K562 (cell line): ENCODE measurements at regions not wholly inside any gene's neighbourhood (a gene's known extent, or its start where the extent isn't known, plus 50 kb on each side); places are given as distances from the start of the nearest gene placed in this dataset.

ENCODE experiments used
- ATAC-seq: fragments of 200-7000 bp; cut with Tn5 transposase; 3 replicates; pipeline ENCODE4 v1.9.1; 2020; ENCODE audit warnings: moderate library complexity
- BruUV-seq: library from RNA; stranded (reverse); fragments of 400-500 nt; replicated peaks from 2 replicates; lab custom pipeline; 2021; lab: Mats Ljungman, UMichigan
- CTCF ChIA-PET: fragments of 300-600 bp; formaldehyde crosslinking; extraction: SDS; loops from one replicate; lab custom pipeline; 2021; ENCODE audit warnings: low intra/inter-chr PET ratio; lab: Yijun Ruan, JAX
- POLR2A ChIA-PET: fragments of 300-600, 350-650 bp; sonication (Branson Sonifier 250); formaldehyde crosslinking; extraction: SDS; loops from one replicate; lab custom pipeline; 2021; ENCODE audit warnings: antibody characterized with exemption, inconsistent platforms; lab: Yijun Ruan, JAX
- DNase-seq, 4 experiments: peaks; one replicate each; pipeline versions ENCODE4 v3.0.0 to v3.0.0-alpha.2; 2011 to 2018; ENCODE audit warnings: low spot score in 3 of 4, mixed read lengths in 3 of 4; ENCODE audit errors: extremely low read depth in 1 of 4
- FAIRE-seq: peaks from 2 replicates; lab custom pipeline; 2011; peaks lifted over from hg19 to GRCh38; lab: Jason Lieb, UNC
- H2AFZ ChIP-seq: 2 replicates; pipeline ENCODE4 v1.6.0; 2011; ENCODE audit warnings: low read depth, low read length, control low read depth, inconsistent platforms
- H3K27ac ChIP-seq: fragments of 200-600 bp; 3 replicates; pipeline ENCODE4 v1.8.0; 2011; ENCODE audit warnings: low read depth, mild to moderate bottlenecking, control low read depth, inconsistent platforms, low read length, moderate library complexity, mixed read lengths; ENCODE audit errors: extremely low read depth
- H3K27me3 ChIP-seq, 2 experiments: fragments of 300-600 bp in 1 of 2; 2 replicates in 1 of 2; 3 replicates in 1 of 2; pipeline versions ENCODE4 v1.6.0 to v1.8.0; 2011; ENCODE audit warnings: inconsistent platforms in 2 of 2, low read length in 2 of 2, mild to moderate bottlenecking in 1 of 2, mixed read lengths in 1 of 2, moderate library complexity in 1 of 2; ENCODE audit not compliant: control insufficient read depth in 2 of 2, insufficient read depth in 2 of 2
- H3K36me3 ChIP-seq: fragments of 300-600 bp; 3 replicates; pipeline ENCODE4 v1.8.0; 2011; ENCODE audit warnings: mild to moderate bottlenecking, low read length, inconsistent platforms; ENCODE audit not compliant: control insufficient read depth, insufficient read depth
- H3K4me1 ChIP-seq, 2 experiments: fragments of 200-600 bp in 1 of 2; replicated peaks in 1 of 2; 2 replicates in 1 of 2; 3 replicates in 1 of 2; pipeline versions ENCODE4 v1.5.1 to v1.8.0; 2011; ENCODE audit warnings: inconsistent platforms in 2 of 2, low read length in 2 of 2, mild to moderate bottlenecking in 1 of 2, mixed read lengths in 1 of 2, moderate library complexity in 1 of 2; ENCODE audit not compliant: control insufficient read depth in 2 of 2, insufficient read depth in 2 of 2
- H3K4me2 ChIP-seq: 2 replicates; pipeline ENCODE4 v1.6.1; 2011; ENCODE audit warnings: low read length, control low read depth, inconsistent platforms, mixed read lengths; ENCODE audit not compliant: insufficient read depth
- H3K4me3 ChIP-seq: fragments of 200-600 bp; sonication (generic), shearing (Covaris generic); 2 replicates; pipeline ENCODE4 v1.5.1; 2016; ENCODE audit warnings: control low read depth, inconsistent platforms
- H3K79me2 ChIP-seq: fragments of 200-600 bp; 3 replicates; pipeline ENCODE4 v1.8.0; 2011; ENCODE audit warnings: low read length, inconsistent platforms; ENCODE audit not compliant: control insufficient read depth, insufficient read depth
- H3K9ac ChIP-seq, 2 experiments: 2 replicates each; pipeline versions ENCODE4 v1.6.0 to v1.6.1; 2011; ENCODE audit warnings: low read depth in 2 of 2, low read length in 2 of 2, control low read depth in 1 of 2, inconsistent platforms in 1 of 2, mild to moderate bottlenecking in 1 of 2, mixed read lengths in 1 of 2; ENCODE audit not compliant: insufficient read depth in 1 of 2
- H3K9me1 ChIP-seq: one replicate; pipeline ENCODE4 v1.6.0; 2011; ENCODE audit warnings: inconsistent platforms, mild to moderate bottlenecking, low read length, moderate library complexity; ENCODE audit not compliant: control insufficient read depth, insufficient read depth
- H3K9me3 ChIP-seq: replicated peaks from 2 replicates; pipeline ENCODE4 v1.5.1; 2011; ENCODE audit warnings: low read depth, low read length, inconsistent platforms; ENCODE audit not compliant: control insufficient read depth, insufficient read depth
- H4K20me1 ChIP-seq: replicated peaks from 2 replicates; pipeline ENCODE4 v1.6.1; 2011; ENCODE audit warnings: low read length, inconsistent platforms, mixed read lengths; ENCODE audit not compliant: control insufficient read depth, insufficient read depth
- AFF4 ChIP-seq: sonication (generic); formaldehyde crosslinking; IDR thresholded peaks from 2 replicates; pipeline ENCODE4 v1.8.0; 2023; ENCODE audit warnings: mild to moderate bottlenecking, missing genetic modification reagents
- ATF1 ChIP-seq, 2 experiments: fragments of 450-650 bp in 1 of 2; IDR thresholded peaks; 2 replicates each; pipeline ENCODE4 v1.6.1; 2016; ENCODE audit warnings: missing compliant biosample characterization in 1 of 2, missing genetic modification characterization in 1 of 2
- ATF7 ChIP-seq: fragments of 450-650 bp; IDR thresholded peaks from 2 replicates; pipeline ENCODE4 v1.7.1; 2014; ENCODE audit warnings: mild to moderate bottlenecking, moderate library complexity
- EWSR1 ChIP-seq: fragments of 450-650 bp; IDR thresholded peaks from 2 replicates; pipeline ENCODE4 v1.6.1; 2018; ENCODE audit warnings: borderline replicate concordance, mild to moderate bottlenecking, low read depth, moderate library complexity; ENCODE audit not compliant: partially characterized antibody
- FOXP1 ChIP-seq: sonication (generic); formaldehyde crosslinking; IDR thresholded peaks from 2 replicates; pipeline ENCODE4 v1.8.0; 2022; ENCODE audit warnings: mild to moderate bottlenecking, missing genetic modification reagents
- HIVEP1 ChIP-seq: fragments of 250-450 bp; sonication (Bioruptor Pico); IDR thresholded peaks from 2 replicates; pipeline ENCODE4 v1.4.0; 2020; ENCODE audit warnings: mild to moderate bottlenecking
- HNRNPUL1 ChIP-seq: fragments of 200-400 bp; formaldehyde crosslinking; IDR thresholded peaks from 2 replicates; pipeline ENCODE4 v1.6.1; 2017; ENCODE audit warnings: low read length
- KLF13 ChIP-seq: fragments of 450-650 bp; IDR thresholded peaks from 2 replicates; pipeline ENCODE4 v1.6.1; 2016; ENCODE audit warnings: missing genetic modification characterization, low read depth, mild to moderate bottlenecking, missing compliant biosample characterization, moderate library complexity, borderline replicate concordance
- MXI1 ChIP-seq: IDR thresholded peaks from 2 replicates; pipeline ENCODE4 v1.6.1; 2011; ENCODE audit warnings: low read depth, mild to moderate bottlenecking, improper control_type of control experiment, low read length
- NCOA2 ChIP-seq, 2 experiments: fragments of 450-650 bp; IDR thresholded peaks; 2 replicates each; pipeline ENCODE4 v1.6.1; 2018; ENCODE audit warnings: mild to moderate bottlenecking in 2 of 2, moderate library complexity in 1 of 2; ENCODE audit not compliant: partially characterized antibody in 2 of 2
- STAT5B ChIP-seq: fragments of 250-450 bp; sonication (Bioruptor Pico); IDR thresholded peaks from 2 replicates; pipeline ENCODE4 v1.8.0; 2021; ENCODE audit warnings: mild to moderate bottlenecking, inconsistent platforms
- TAF15 ChIP-seq: fragments of 200-400 bp; formaldehyde crosslinking; IDR thresholded peaks from 2 replicates; pipeline ENCODE4 v1.6.1; 2017; ENCODE audit warnings: mild to moderate bottlenecking, low read depth, low read length, moderate library complexity
- UBTF ChIP-seq, 2 experiments: IDR thresholded peaks; 2 replicates each; pipeline ENCODE4 v1.6.1; 2012; ENCODE audit warnings: improper control_type of control experiment in 2 of 2, low read depth in 2 of 2, low read length in 2 of 2, borderline replicate concordance in 1 of 2
- WGBS: fragments of 100-300 bp; shearing (Covaris generic); methylation state at CpG from one replicate; pipeline ENCODE4 v1.1.6; 2016; ENCODE audit warnings: low coverage, mixed read lengths; ENCODE audit not compliant: insufficient coverage; ENCODE audit errors: missing lambda C conversion rate; 5-methylcytosine and 5-hydroxymethylcytosine counted together
- in situ Hi-C: fragments of 300-500 bp; cut with MboI; formaldehyde crosslinking; loops from 4 replicates; pipeline ENCODE4 v1.15.0; 2018; ENCODE audit warnings: inconsistent platforms, mixed read lengths
- intact Hi-C: fragments of 100-400 bp; cut with micrococcal nuclease; formaldehyde crosslinking; loops from 2 replicates; pipeline ENCODE4 v1.14.2; 2022
- TF ChIP-seq, protein P1 (sequence below): fragments of 450-650 bp; IDR thresholded peaks from 2 replicates; pipeline ENCODE4 v1.6.1; 2017; ENCODE audit warnings: antibody characterized with exemption

DNA sequence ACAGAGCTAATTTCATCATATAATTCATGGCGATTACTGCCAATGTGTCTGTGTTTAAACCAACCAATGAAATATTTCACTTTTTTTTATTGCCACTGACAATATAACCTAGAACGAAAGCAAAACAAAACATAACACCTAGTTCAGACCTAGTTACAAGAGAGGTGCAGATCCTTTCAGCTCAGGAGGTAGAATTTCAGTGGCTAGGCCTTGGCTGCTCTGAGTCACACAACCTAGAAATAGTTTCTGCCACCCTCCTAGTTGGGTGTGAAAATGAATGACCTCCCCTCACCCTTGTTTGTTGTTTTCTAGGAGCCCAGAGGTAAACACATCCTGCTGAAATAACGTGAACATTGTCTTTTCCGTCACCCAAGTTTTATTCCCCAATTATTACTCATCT is 356.3 kb downstream of the HTR1B start:
- intact Hi-C loops, result no loop called here
- Histone ChIP-seq H3K9ac (no peak overlapping the region), H2AFZ (no peak overlapping the region), H3K27ac (no peak overlapping the region), H3K36me3 (no peaks in the 10 kb centered on the region), H3K9me3 (no peaks in the 10 kb centered on the region), H3K4me2 (no peak overlapping the region), H4K20me1 (no peaks in the 10 kb centered on the region), H3K9me1 (no peaks in the 10 kb centered on the region), H3K4me3 (no peak overlapping the region), H3K4me1 (no peaks in the 10 kb centered on the region), H3K79me2 (no peaks in the 10 kb centered on the region), H3K27me3 (no peaks in the 10 kb centered on the region)
- DNase-seq (no peak), ATAC-seq (no peak), FAIRE-seq (no peak)
- ChIA-PET POLR2A (no interaction called here), CTCF (no interaction called here)
- 0% methylated on average over 4 of the region's 4 CpGs for WGBS
- in situ Hi-C loops, result no loop called here
- BruUV-seq, result no TSS peak
- TF ChIP-seq ATF1 (CRISPR knock-in tag; IDR thresholded peaks at IDR 0.05) (no peak), ATF1 (tag; IDR thresholded peaks at IDR 0.05) (no peak), TAF15 (no peak), NCOA2 (IDR thresholded peaks at IDR 0.05; ENCODE audit: partially characterized antibody in 2 of 2) (no peak), MXI1 (no peak), FOXP1 (CRISPR knock-in tag) (no peak), KLF13 (tag) (no peak), ATF7 (no peak), HIVEP1 (CRISPR knock-in tag) (no peak), HNRNPUL1 (no peak), UBTF (IDR thresholded peaks at IDR 0.05; ENCODE audit: borderline replicate concordance in 1 of 2, low read depth in 2 of 2, low read length in 2 of 2) (no peak), EWSR1 (no peak), AFF4 (CRISPR knock-in tag) (no peak), STAT5B (CRISPR knock-in tag) (no peak)
- TF ChIP-seq, protein P1, sequence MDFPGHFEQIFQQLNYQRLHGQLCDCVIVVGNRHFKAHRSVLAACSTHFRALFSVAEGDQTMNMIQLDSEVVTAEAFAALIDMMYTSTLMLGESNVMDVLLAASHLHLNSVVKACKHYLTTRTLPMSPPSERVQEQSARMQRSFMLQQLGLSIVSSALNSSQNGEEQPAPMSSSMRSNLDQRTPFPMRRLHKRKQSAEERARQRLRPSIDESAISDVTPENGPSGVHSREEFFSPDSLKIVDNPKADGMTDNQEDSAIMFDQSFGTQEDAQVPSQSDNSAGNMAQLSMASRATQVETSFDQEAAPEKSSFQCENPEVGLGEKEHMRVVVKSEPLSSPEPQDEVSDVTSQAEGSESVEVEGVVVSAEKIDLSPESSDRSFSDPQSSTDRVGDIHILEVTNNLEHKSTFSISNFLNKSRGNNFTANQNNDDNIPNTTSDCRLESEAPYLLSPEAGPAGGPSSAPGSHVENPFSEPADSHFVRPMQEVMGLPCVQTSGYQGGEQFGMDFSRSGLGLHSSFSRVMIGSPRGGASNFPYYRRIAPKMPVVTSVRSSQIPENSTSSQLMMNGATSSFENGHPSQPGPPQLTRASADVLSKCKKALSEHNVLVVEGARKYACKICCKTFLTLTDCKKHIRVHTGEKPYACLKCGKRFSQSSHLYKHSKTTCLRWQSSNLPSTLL, result no peak
